NCI-H1436 (cell line): ENCODE measurements at regions not wholly inside any gene's neighbourhood (a gene's known extent, or its start where the extent isn't known, plus 50 kb on each side); places are given as distances from the start of the nearest gene placed in this dataset.
"Not testable (repeated sequence)": the region's sequence is repeated elsewhere in the genome, so short reads cannot be mapped to it uniquely, and the experiment has no call there.

Experiments used
- DNase-seq: peaks from one replicate; lab custom pipeline; 2025; lab: John Stamatoyannopoulos, UW

- DNase-seq, result no peak
These were observed 99.2 kb upstream of the ZDHHC17 start for GRCh38 chr12:76664731-76665130.

- peak; percentile 49 for DNase-seq
These were observed 97.6 kb upstream of the ZDHHC17 start for GRCh38 chr12:76666290-76666835.

- no peak for DNase-seq
These were observed 93.9 kb upstream of the ZDHHC17 start for GRCh38 chr12:76669981-76670380.

- no peak for DNase-seq
These were observed 93.1 kb upstream of the ZDHHC17 start for GRCh38 chr12:76670776-76671175.

- DNase-seq, result no peak
These were observed 89.1 kb upstream of the ZDHHC17 start for GRCh38 chr12:76674669-76675315.

- DNase-seq, result not testable (repeated sequence)
These were observed 87.7 kb upstream of the ZDHHC17 start for GRCh38 chr12:76676261-76676660.

- DNase-seq, result no peak
These were observed 84.9 kb upstream of the ZDHHC17 start for GRCh38 chr12:76678992-76679391.

- DNase-seq, result no peak
These were observed 84.1 kb upstream of the ZDHHC17 start for GRCh38 chr12:76679778-76680177.

GRCh38 chr12:76680940-76681339, 83.0 kb upstream of the ZDHHC17 start:
- DNase-seq, result no peak

GRCh38 chr12:76685246-76685678, 78.7 kb upstream of the ZDHHC17 start:
- no peak for DNase-seq

- no peak for DNase-seq
These were observed 75.9 kb upstream of the ZDHHC17 start for GRCh38 chr12:76687981-76688380.

GRCh38 chr12:76688631-76689030, 75.3 kb upstream of the ZDHHC17 start:
- DNase-seq, result no peak

- DNase-seq, result no peak
These were observed 72.8 kb upstream of the ZDHHC17 start for GRCh38 chr12:76690921-76691700.

- no peak for DNase-seq
These were observed 71.1 kb upstream of the ZDHHC17 start for GRCh38 chr12:76692846-76693245.

- DNase-seq, result no peak
These were observed 69.5 kb upstream of the ZDHHC17 start for GRCh38 chr12:76694369-76694768.

GRCh38 chr12:76696186-76696585, 67.7 kb upstream of the ZDHHC17 start:
- DNase-seq, result no peak

GRCh38 chr12:76697849-76698248, 66.1 kb upstream of the ZDHHC17 start:
- DNase-seq, result no peak

GRCh38 chr12:76698316-76698715, 65.6 kb upstream of the ZDHHC17 start:
- DNase-seq, result no peak

- DNase-seq, result no peak
These were observed 64.9 kb upstream of the ZDHHC17 start for GRCh38 chr12:76698966-76699365.

- DNase-seq, result no peak
These were observed 62.2 kb upstream of the ZDHHC17 start for GRCh38 chr12:76701690-76702089.

- DNase-seq, result no peak
These were observed 61.0 kb upstream of the ZDHHC17 start for GRCh38 chr12:76702946-76703345.

GRCh38 chr12:76704693-76705092, 59.2 kb upstream of the ZDHHC17 start:
- no peak for DNase-seq

GRCh38 chr12:76706101-76706500, 57.8 kb upstream of the ZDHHC17 start:
- no peak for DNase-seq
